SH-SY5Y (cell line): ENCODE measurements at regions not wholly inside any gene's neighbourhood (a gene's known extent, or its start where the extent isn't known, plus 50 kb on each side); places are given as distances from the start of the nearest gene placed in this dataset.

Source experiments
- GATA2 ChIP-seq: IDR thresholded peaks from 2 replicates; pipeline ENCODE4 v1.6.1; 2011; ENCODE audit warnings: mild to moderate bottlenecking, low read depth, low read length
- GATA3 ChIP-seq: IDR thresholded peaks from 2 replicates; pipeline ENCODE4 v1.6.1; 2011; ENCODE audit warnings: low read depth, mild to moderate bottlenecking, low read length, moderate library complexity

DNA sequence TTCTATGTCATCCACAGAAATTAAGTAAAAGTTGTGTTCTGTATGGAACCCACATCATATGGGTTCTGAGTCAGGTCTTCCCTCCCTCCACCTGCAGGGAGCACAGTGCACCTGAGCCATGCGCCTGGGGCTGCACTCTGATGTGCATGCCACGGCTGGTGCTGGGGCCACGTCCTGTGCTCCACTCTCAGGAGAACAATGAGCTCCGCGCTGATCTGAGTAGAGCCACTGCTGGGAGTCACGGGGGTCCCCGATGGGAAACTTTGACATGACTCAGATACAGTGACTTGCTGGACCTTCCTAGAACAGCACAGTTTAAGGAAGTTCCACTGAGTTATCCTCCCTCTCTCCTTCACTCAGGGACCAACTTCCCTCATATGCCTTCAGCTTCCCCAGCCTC lies 683.4 kb downstream of the TMEM121 start:
- TF ChIP-seq GATA3 (no peak), GATA2 (no peak)

- TF ChIP-seq GATA3 (no peak), GATA2 (no peak)
Measured at GRCh38 chr14:106210650-106211049, 684.3 kb downstream of the TMEM121 start.

- TF ChIP-seq GATA3 (no peak), GATA2 (no peak)
Measured at GRCh38 chr14:106211334-106211900, 685.0 kb downstream of the TMEM121 start.

DNA sequence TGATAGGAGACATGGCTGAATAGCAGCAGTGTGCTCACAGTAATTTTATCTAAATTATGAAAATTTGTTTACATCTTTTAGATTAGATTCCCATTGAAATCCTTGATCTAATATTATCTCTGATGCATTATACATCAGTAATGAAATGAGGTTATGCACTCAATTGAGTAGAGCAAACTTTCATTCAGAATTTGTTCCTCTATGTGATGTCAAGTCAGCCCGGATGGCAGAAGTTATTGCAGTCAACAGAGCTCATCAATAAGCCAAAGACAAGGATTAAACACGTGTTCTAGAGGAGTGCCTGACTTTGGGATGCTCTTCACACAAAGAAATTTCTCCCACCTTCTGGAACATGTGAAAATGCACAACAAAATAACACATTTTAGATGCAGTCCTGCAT lies 688.8 kb downstream of the TMEM121 start:
- no peak for TF ChIP-seq GATA3
- TF ChIP-seq GATA2 = no peak

- no peak for TF ChIP-seq GATA3
- no peak for TF ChIP-seq GATA2
Measured at GRCh38 chr14:106216679-106217078, 690.3 kb downstream of the TMEM121 start.

DNA sequence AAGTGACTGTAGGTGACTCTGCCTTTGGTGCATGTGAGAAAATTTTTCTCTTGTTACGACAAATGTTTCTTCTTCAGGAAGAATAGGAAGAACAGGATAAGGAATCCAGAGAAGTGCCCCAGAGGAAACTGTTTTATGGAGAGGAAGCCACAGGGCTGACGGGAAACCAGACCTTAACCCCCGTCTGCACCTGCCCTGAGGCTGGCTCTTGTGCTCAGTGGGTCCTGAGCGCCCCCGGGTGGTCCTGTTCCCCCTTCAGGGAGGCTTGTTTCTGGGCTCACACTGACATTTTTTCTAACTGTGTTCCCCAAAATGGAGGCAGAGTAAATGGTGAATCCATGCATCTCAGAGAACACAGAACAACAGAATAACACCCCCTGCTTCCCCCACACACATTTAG lies 691.8 kb downstream of the TMEM121 start:
- TF ChIP-seq GATA3 (no peak), GATA2 (no peak)

DNA sequence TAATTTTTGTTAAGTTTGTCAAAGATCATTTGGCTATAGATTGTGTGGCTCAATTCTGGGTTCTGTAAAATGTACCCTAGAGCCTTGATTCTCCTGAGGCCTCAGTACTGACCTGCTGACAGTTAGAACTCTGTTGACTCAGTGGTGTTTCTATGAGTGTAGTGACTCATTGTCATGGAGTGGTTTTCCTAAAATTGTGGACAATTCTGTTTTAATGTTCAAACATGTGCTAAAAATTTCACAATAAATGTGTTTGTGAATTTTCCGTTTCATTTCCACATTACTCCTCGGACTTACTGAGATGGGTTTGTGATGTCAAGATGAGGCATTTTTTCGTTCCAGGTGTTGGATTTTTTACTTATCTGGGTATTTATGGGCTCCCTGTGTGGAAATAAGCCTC lies 695.9 kb downstream of the TMEM121 start:
- TF ChIP-seq GATA3 = no peak
- TF ChIP-seq GATA2 = no peak

DNA sequence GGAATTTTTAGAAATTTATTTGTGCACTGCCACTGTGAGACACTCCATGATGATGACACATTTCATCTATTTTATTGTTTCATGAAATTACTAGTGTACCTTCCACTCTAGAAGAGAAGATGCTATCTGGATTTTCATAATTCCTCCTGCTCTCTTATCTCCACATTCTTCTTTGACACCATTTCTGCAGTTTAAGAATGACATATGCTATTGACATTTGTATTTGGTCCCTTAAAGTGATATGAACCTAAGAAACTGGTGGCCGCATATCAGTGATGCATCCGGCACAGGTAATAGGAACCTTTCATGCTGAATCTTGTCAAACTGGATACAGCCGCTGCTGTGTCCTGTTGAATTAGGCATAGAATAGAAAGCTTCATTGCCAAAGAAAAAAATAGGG lies 696.3 kb downstream of the TMEM121 start:
- TF ChIP-seq GATA2 = no peak
- TF ChIP-seq GATA3 = no peak

DNA sequence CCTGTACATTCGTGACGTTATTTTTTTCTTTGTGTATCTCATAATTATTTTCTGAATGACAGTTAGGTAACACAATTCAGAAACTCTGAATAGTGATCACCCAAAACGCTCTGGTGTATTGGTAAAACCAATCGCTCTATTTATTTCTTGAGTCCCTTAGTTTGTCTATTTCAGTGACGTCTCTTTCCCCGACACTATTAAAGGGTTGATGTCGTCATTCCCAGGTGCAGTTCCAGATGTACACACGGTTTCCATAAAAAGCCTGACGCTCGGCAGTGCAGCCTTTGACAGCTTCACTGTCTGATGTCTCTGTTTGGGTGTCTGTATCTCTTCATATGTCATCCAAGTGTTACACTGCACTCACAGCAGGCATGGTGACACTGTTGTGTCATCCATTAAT lies 701.4 kb downstream of the TMEM121 start:
- no peak for TF ChIP-seq GATA2
- no peak for TF ChIP-seq GATA3

GRCh38 chr14:106228541-106229158 lies 702.3 kb downstream of the TMEM121 start:
- no peak for TF ChIP-seq GATA3

DNA sequence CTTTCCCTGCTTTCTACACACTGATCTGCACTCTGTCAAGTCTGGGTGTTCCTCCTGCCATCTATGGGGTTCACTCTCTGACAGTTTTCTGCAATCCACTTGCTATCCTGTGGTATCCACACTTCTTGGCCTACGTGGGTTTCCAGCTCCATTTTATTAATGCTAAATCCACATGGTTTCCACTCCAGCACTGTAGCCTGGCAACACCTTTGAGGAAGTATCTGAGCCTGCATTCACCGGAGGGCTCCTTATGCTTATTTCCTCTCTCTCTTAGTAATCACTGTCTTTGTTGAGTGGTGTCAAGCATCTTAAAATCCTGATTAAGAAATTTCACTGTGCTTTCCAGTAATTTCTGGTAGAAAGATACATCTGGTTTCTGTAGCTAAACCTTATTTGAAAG lies 703.7 kb downstream of the TMEM121 start:
- no peak for TF ChIP-seq GATA2
- TF ChIP-seq GATA3 = no peak

- no peak for TF ChIP-seq GATA3
- no peak for TF ChIP-seq GATA2
Measured at GRCh38 chr14:106235356-106236159, 709.2 kb downstream of the TMEM121 start.

- TF ChIP-seq GATA2 (no peak), GATA3 (no peak)
Measured at GRCh38 chr14:106248321-106249192, 722.2 kb downstream of the TMEM121 start.

GRCh38 chr14:106268013-106268727 lies 741.8 kb downstream of the TMEM121 start:
- TF ChIP-seq GATA3 = no peak
- no peak for TF ChIP-seq GATA2

GRCh38 chr14:106269029-106269428 lies 742.6 kb downstream of the TMEM121 start:
- no peak for TF ChIP-seq GATA2
- no peak for TF ChIP-seq GATA3
